ENCODE measurements at regions not wholly inside any gene's neighbourhood (a gene's known extent, or its start where the extent isn't known, plus 50 kb on each side); places are given as distances from the start of the nearest gene placed in this dataset.

DNA sequence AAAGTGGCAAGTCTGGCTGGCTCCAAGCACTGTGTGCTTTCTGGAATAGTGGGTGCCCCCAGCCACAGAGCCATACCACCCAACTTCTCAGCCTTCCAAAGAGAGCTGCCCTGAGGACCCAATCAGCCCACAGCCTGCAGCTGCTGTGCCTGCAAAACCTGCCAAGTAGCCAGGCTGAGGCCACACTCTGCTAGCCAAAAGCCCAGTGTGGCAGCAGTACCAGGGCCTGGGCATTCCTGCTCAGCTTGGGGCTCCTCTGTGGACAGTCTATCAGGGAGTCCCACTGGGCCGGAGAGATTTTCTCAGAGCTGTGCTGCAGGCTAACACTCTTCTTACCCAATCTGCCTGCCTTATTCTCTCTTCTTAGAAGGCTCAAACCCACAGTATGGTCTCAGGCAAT lies 136.5 kb downstream of the TPRA1 start:
- no peak for TF ChIP-seq ZFX (IDR thresholded peaks at IDR 0.05)
- no peak for TF ChIP-seq YY1 (IDR thresholded peaks at IDR 0.05; ENCODE audit: extremely low read depth, insufficient replicate concordance, low read depth, low read length)
- no peak for TF ChIP-seq FOSL1 (IDR thresholded peaks at IDR 0.05; ENCODE audit: low read depth)
- TF ChIP-seq REST (IDR thresholded peaks at IDR 0.05; ENCODE audit: low read depth) = no peak
- no peak for TF ChIP-seq RAD21 (IDR thresholded peaks at IDR 0.05; ENCODE audit: low read depth)
- TF ChIP-seq EGR1 (IDR thresholded peaks at IDR 0.05; ENCODE audit: low read depth) = no peak
- TF ChIP-seq SRF (IDR thresholded peaks at IDR 0.05; ENCODE audit: low read depth) = no peak
- TF ChIP-seq POLR2AphosphoS5 (IDR thresholded peaks at IDR 0.05; ENCODE audit: low read depth, low read length) = no peak
- TF ChIP-seq ZBTB33 (IDR thresholded peaks at IDR 0.05; ENCODE audit: extremely low read depth, insufficient replicate concordance, low read length) = no peak
- no peak for TF ChIP-seq CEBPB (IDR thresholded peaks at IDR 0.05; ENCODE audit: low read depth)
- TF ChIP-seq EZH2phosphoT487 (IDR thresholded peaks at IDR 0.05; ENCODE audit: borderline replicate concordance) = no peak
- no peak for TF ChIP-seq CBX3 (IDR thresholded peaks at IDR 0.05; ENCODE audit: low read depth)
- Histone ChIP-seq H3K27me3 (ENCODE audit: insufficient read depth, low read length) (no peaks in the 10 kb centered on the region), H2AFZ (ENCODE audit: low read depth, low read length, poor library complexity, severe bottlenecking) (no peak overlapping the region), H3K4me1 (ENCODE audit: control insufficient read depth in 1 of 2, insufficient read depth in 2 of 2, low read length in 2 of 2) (peaks cover 0 to 13% of the 10 kb centered on the region in 2 experiments; a peak in 1 of 4 replicates), H3K9me2 (ENCODE audit: insufficient read depth) (no peaks in the 10 kb centered on the region), H4K20me1 (ENCODE audit: insufficient read depth) (no peaks in the 10 kb centered on the region), H3K79me2 (ENCODE audit: insufficient read depth, low read length) (no peaks in the 10 kb centered on the region), H3K9ac (ENCODE audit: low read length) (no peak overlapping the region), H3K9me3 (ENCODE audit: control insufficient read depth in 1 of 2, insufficient read depth in 1 of 2, low read depth in 1 of 2, low read length in 2 of 2) (no peaks in the 10 kb centered on the region), H3K27ac (ENCODE audit: low read depth, low read length) (no peak overlapping the region), H3K4me2 (ENCODE audit: low read length) (no peak overlapping the region), H3K36me3 (ENCODE audit: control insufficient read depth in 1 of 2, insufficient read depth in 2 of 2, low read length in 2 of 2) (no peaks in the 10 kb centered on the region), H3K4me3 (replicated peaks in 1 of 2; ENCODE audit: low read depth in 1 of 2, low read length in 2 of 2) (no peak overlapping the region)
- CTCF ChIA-PET = no interaction called here
- intact Hi-C loops (cut with micrococcal nuclease) = loop anchor here (10.0 kb wide), 1 partner anchor 469 kb away; the partner anchor contains the start of gene PLXNA1
- DNase-seq (ENCODE audit: low read depth, low spot score) (no peak), ATAC-seq (no peak)
- BruUV-seq (replicated peaks) = no TSS peak
- POLR2A ChIA-PET = no interaction called here
- RAD21 ChIA-PET (ENCODE audit: low non-redundant PET in 1 of 2, low total read pairs in 2 of 2, uncharacterized antibody in 2 of 2, unreplicated experiment in 2 of 2) = no interaction called here

Measured in HCT116 (cell line).